OCI-LY1 (cell line): ENCODE measurements at regions not wholly inside any gene's neighbourhood (a gene's known extent, or its start where the extent isn't known, plus 50 kb on each side); places are given as distances from the start of the nearest gene placed in this dataset.

Experiments
- H2AFZ ChIP-seq: fragments of 200-600 bp; sonication (generic), shearing (Covaris generic); 2 replicates; pipeline ENCODE4 v1.6.0; 2014; ENCODE audit warnings: antibody characterized with exemption, mild to moderate bottlenecking, low read length
- H3F3A ChIP-seq: fragments of 200-600 bp; sonication (generic), shearing (Covaris generic); 2 replicates; pipeline ENCODE4 v1.6.0; 2014; ENCODE audit warnings: mild to moderate bottlenecking, antibody characterized with exemption, low read length, moderate library complexity; ENCODE audit not compliant: insufficient read depth
- H3K27ac ChIP-seq: fragments of 200-600 bp; sonication (generic); 2 replicates; pipeline ENCODE4 v1.5.1; 2014; ENCODE audit warnings: low read length, mixed run types, mild to moderate bottlenecking, low read depth; ENCODE audit not compliant: poor library complexity, severe bottlenecking
- H3K27me3 ChIP-seq: fragments of 200-600 bp; sonication (generic); 2 replicates; pipeline ENCODE4 v1.6.0; 2014; ENCODE audit warnings: antibody characterized with exemption, mild to moderate bottlenecking, low read length, moderate library complexity; ENCODE audit not compliant: insufficient read depth
- H3K36me3 ChIP-seq: fragments of 200-600 bp; sonication (generic); 2 replicates; pipeline ENCODE4 v1.6.1; 2014; ENCODE audit warnings: mild to moderate bottlenecking, antibody characterized with exemption, low read length, moderate library complexity, mixed read lengths; ENCODE audit not compliant: insufficient read depth
- H3K4me1 ChIP-seq: fragments of 200-600 bp; sonication (generic); 2 replicates; pipeline ENCODE4 v1.5.1; 2014; ENCODE audit warnings: mild to moderate bottlenecking, low read length, moderate library complexity; ENCODE audit not compliant: insufficient read depth, severe bottlenecking
- H3K4me2 ChIP-seq: fragments of 200-600 bp; sonication (generic), shearing (Covaris generic); 2 replicates; pipeline ENCODE4 v1.6.1; 2014; ENCODE audit warnings: low read length
- H3K4me3 ChIP-seq: fragments of 200-600 bp; sonication (generic); 2 replicates; pipeline ENCODE4 v1.5.1; 2014; ENCODE audit warnings: low read length, low read depth, mild to moderate bottlenecking, mixed read lengths; ENCODE audit not compliant: poor library complexity, severe bottlenecking
- H3K79me2 ChIP-seq: fragments of 200-600 bp; shearing (Covaris generic); 2 replicates; pipeline ENCODE4 v1.6.1; 2016; ENCODE audit warnings: mixed run types, low read length, mixed read lengths; ENCODE audit not compliant: insufficient read depth
- H3K9ac ChIP-seq: fragments of 200-600 bp; sonication (generic), shearing (Covaris generic); 2 replicates; pipeline ENCODE4 v1.6.1; 2014; ENCODE audit warnings: mild to moderate bottlenecking, low read length, mixed read lengths
- H3K9me2 ChIP-seq: fragments of 200-600 bp; sonication (generic), shearing (Covaris generic); 2 replicates; pipeline ENCODE4 v1.6.1; 2014; ENCODE audit warnings: low read depth, mild to moderate bottlenecking, low read length, mixed read lengths
- H3K9me3 ChIP-seq: fragments of 200-600 bp; shearing (Covaris generic); 2 replicates; pipeline ENCODE4 v1.6.1; 2014; ENCODE audit warnings: low read length, mixed read lengths
- H4K20me1 ChIP-seq: fragments of 200-600 bp; sonication (generic), shearing (Covaris generic); 2 replicates; pipeline ENCODE4 v1.6.0; 2016; ENCODE audit warnings: mild to moderate bottlenecking, low read length; ENCODE audit not compliant: insufficient read depth
- EZH2 ChIP-seq: fragments of 200-600 bp; sonication (generic), shearing (Covaris generic); IDR thresholded peaks from 2 replicates; pipeline ENCODE4 v1.8.0; 2017; ENCODE audit warnings: borderline replicate concordance, mixed run types, mild to moderate bottlenecking, antibody characterized with exemption, low read length, moderate library complexity, mixed read lengths
- TF ChIP-seq, protein P1 (sequence below): fragments of 200-600 bp; sonication (generic), shearing (Covaris generic); IDR thresholded peaks from 2 replicates; pipeline ENCODE4 v1.5.1; 2017; ENCODE audit warnings: mild to moderate bottlenecking, antibody characterized with exemption, low read length, moderate library complexity, mixed read lengths

DNA sequence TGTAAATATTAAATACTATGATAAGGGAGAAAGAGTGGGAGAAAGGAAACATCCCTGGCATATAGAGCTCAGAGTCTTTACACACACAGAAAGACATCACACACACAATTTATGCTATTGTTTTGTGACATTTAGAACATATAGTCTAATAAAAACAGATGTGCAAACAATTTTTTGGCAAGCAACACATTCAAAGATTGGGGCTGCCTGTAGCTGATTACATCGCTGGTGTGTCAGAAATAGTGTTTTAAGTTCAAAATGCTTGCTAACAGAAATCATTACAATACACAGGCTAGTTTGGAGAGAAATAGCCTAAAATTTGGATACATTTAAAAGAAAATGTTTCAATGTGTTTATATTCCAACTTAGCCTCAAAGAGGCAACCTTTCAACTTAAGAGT lies 256.7 kb upstream of the NPVF start:
- Histone ChIP-seq H3K9me3 (no peaks in the 10 kb centered on the region), H3F3A (no peaks in the 10 kb centered on the region), H3K4me2 (no peak overlapping the region), H4K20me1 (no peaks in the 10 kb centered on the region), H3K4me3 (no peak overlapping the region), H3K4me1 (no peaks in the 10 kb centered on the region), H2AFZ (no peak overlapping the region), H3K36me3 (no peaks in the 10 kb centered on the region), H3K9me2 (no peaks in the 10 kb centered on the region), H3K27ac (no peak overlapping the region), H3K9ac (no peak overlapping the region), H3K79me2 (no peaks in the 10 kb centered on the region), H3K27me3 (no peaks in the 10 kb centered on the region)
- TF ChIP-seq EZH2: no peak
- TF ChIP-seq, protein P1, sequence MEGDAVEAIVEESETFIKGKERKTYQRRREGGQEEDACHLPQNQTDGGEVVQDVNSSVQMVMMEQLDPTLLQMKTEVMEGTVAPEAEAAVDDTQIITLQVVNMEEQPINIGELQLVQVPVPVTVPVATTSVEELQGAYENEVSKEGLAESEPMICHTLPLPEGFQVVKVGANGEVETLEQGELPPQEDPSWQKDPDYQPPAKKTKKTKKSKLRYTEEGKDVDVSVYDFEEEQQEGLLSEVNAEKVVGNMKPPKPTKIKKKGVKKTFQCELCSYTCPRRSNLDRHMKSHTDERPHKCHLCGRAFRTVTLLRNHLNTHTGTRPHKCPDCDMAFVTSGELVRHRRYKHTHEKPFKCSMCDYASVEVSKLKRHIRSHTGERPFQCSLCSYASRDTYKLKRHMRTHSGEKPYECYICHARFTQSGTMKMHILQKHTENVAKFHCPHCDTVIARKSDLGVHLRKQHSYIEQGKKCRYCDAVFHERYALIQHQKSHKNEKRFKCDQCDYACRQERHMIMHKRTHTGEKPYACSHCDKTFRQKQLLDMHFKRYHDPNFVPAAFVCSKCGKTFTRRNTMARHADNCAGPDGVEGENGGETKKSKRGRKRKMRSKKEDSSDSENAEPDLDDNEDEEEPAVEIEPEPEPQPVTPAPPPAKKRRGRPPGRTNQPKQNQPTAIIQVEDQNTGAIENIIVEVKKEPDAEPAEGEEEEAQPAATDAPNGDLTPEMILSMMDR: no peak

DNA sequence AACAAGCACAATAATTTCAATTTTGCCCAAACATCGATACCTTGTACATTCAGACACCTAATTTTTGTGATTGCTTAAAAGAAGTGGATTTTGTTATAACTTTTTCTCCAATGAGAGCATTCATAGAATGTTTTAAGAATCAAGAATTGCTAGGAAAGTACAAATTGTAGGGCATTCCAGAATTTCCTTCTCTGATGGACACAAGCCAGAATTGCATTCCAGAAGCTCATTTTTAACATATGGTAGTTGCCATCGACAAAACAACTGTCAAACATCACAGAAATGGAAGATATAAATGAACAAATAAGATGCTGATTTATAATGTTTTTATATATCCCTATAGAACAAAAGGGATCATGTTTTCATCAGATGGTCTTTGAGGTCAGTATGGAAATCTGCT lies 258.4 kb upstream of the NPVF start:
- H3K4me2 ChIP-seq: no peak overlapping the region

DNA sequence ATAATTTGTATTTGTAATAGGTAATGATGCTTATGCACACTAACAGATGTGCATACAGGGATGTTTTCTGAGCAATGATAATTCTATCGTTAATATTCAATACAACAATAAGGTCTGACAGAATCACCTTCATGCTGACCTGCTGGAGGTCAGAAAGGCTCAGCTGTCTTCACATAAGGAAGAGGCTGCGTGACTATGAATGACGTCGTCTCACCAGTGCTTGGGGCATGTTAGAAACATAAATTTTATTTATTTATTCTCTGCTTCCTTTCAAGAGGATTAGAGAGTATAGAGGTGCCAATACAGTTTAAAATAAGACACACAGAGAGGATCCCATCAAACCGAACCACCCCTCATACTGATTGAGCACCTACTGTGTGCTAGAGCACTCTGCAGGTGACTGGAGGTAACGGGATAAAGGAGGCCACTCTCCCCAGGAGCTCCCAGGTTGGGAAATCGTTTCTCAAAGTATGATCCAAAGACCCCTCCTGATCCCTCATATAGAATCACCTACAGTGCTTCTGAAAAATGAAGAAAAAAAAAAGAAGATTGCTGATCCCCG lies 265.6 kb upstream of the NPVF start:
- Histone ChIP-seq H2AFZ (no peak overlapping the region), H3K9me3 (no peaks in the 10 kb centered on the region), H3K36me3 (no peaks in the 10 kb centered on the region), H3K4me3 (no peak overlapping the region), H3K4me1 (peaks cover 10% of the 10 kb centered on the region), H3K4me2 (no peak overlapping the region), H3K27ac (no peak overlapping the region), H3K9ac (no peak overlapping the region), H3F3A (no peaks in the 10 kb centered on the region), H4K20me1 (no peaks in the 10 kb centered on the region), H3K27me3 (no peaks in the 10 kb centered on the region), H3K9me2 (no peaks in the 10 kb centered on the region), H3K79me2 (no peaks in the 10 kb centered on the region)
- TF ChIP-seq, protein P1: no peak
- no peak for TF ChIP-seq EZH2

More for the DNA sequence above, 258.4 kb upstream of the NPVF start:
- no peaks in the 10 kb centered on the region for H3K36me3 ChIP-seq
- H2AFZ ChIP-seq: no peak overlapping the region
- H3K9ac ChIP-seq: no peak overlapping the region
- no peaks in the 10 kb centered on the region for H3K9me3 ChIP-seq
- TF ChIP-seq, protein P1: no peak
- no peak for TF ChIP-seq EZH2
- no peaks in the 10 kb centered on the region for H3K4me1 ChIP-seq
- H3K4me3 ChIP-seq: no peak overlapping the region
- no peak overlapping the region for H3K27ac ChIP-seq
- no peaks in the 10 kb centered on the region for H3K79me2 ChIP-seq
- H3F3A ChIP-seq: no peaks in the 10 kb centered on the region
- H3K9me2 ChIP-seq: no peaks in the 10 kb centered on the region
- H4K20me1 ChIP-seq: no peaks in the 10 kb centered on the region
- H3K27me3 ChIP-seq: no peaks in the 10 kb centered on the region
